Ureter (tissue), 1 donor: ENCODE measurements at regions not wholly inside any gene's neighbourhood (a gene's known extent, or its start where the extent isn't known, plus 50 kb on each side); places are given as distances from the start of the nearest gene placed in this dataset.
"Not testable (repeated sequence)": the region's sequence is repeated elsewhere in the genome, so short reads cannot be mapped to it uniquely, and the experiment has no call there.

Experiments
- DNase-seq: peaks from one replicate; pipeline ENCODE4 v3.0.0-alpha.2; 2020; ENCODE audit warnings: low spot score
- donor health status: DM: yes; HTN: yes; CAD: no.

DNA sequence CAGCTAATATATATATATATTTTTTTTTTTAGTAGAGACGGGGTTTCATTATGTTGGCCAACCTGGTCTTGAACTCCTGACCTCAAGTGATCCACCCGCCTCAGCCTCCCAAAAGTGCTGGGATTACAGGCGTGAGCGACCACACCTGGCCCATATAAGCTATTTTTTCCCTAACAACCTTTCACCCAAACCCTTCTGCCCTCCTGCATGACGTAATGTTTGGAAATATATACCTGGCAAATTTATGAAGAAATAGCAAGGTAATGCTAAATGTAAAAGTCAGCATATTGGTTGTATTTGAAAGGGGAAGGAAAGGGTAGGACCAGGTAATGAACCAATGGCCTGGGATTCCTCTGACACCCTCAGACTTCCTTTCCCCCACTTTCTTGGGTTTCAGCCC, 325.5 kb upstream of the ARID1B start:
- DNase-seq: no peak

DNA sequence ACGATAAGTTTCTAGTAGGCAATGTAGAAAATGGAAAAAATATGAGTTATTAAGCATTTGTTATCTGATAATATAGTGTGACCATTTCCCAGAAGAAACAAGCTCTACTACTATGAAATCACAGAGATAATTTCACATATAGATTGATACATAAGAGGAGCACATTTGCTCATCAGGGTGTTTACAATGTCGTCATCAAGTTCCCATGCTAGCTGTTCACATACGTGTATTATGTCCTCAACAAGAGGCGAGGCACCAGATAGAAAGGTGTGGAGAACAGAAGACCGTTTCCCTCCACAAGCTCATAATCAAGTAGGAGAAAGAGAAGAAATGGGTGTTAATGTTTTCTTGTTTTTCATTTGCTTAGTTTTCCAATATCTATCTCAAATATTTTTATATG, 326.1 kb upstream of the ARID1B start:
- no peak for DNase-seq

DNA sequence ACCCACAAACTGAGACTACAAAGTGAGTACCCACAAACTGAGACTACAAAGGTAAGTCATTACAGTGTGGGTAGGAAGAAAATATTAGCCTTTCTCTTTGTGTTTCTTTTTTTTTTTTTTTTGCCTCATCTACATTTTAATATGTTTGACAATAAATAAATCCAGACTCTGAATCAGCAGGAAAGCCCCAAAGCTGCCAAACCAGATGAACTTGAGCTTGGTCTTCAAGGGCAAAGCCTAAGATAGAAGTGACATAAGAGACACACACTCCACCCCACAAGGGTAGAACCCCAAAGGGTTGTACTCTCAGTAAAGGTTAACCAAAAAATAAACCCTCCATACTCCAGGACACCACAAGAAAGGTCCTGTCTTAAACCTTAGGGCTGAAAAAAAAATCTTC, 326.8 kb upstream of the ARID1B start:
- no peak for DNase-seq

DNA sequence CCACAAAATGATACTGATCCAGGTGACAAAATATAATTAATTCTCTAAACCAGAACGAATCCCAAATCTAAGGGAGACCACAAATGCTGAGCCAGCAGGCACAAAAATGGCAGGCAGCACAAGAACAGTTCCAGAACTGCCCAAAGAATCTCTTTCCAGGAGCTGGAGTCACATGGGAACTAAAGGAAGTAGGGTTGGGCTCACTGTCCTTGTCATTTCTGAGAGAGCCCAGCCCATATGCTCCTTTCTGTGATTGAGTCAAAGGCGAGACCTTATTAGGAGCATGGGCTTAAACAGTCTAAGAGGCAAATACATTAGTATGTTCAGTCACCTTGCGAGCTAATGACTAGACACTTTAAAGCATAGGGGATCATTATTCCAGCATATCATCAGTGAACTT, 327.6 kb upstream of the ARID1B start:
- no peak for DNase-seq

DNA sequence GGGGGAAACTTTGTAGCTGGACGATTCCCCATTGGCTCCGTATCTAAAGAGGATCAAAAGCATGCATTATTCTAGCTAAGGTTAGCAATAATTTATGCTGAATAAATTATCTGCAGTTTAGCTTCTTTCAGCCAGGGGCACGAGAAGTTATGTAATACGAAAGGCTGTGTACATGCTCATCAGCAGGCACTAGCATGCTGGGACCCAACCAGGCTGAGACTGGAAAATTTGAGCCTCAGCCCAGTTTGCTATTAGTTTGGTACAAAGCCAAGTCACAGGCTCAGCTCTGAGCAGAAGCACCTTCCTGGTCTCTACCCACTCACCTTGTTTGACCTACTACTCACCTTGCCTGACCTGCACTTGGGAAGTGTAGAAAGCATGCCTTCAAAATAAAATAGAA, 328.1 kb upstream of the ARID1B start:
- DNase-seq: peak; percentile 71

DNA sequence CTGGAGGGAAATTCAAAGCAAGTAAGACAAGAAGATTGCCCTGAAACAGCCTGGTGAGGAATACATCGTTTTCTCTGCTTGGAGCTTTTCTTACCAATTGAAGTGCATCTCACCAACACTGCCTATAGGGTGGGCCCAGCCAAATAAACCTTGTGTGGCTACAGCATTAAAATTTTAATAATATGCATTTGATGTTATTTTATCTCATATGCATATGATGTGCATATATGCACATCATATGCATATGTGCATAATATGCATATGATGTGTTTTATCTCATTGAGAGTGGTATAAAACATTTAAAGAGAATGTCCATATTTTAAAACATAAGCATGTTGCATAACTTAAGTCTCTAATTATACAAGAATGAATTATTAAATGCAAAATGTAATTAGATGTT, 328.6 kb upstream of the ARID1B start:
- DNase-seq: no peak

DNA sequence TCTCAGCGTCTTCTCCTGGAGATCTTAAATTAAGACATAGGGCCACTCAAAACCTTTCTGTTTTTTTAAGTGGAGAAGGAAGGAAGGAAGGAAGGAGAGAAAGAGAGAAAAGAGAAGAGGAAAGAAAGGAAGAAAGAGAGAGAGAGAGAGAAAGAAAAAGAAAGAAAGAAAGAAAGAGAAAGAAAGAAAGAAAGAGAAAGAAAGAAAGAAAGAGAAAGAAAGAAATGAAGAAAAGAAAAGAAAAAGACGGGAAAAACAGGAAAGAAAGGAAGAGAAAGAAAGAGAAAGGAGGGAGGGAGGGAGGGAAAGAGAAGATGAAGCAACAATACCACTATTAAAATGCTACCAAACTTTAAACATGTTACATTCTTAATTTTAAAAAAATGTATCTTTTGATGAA, 336.5 kb upstream of the ARID1B start:
- DNase-seq: no peak

DNA sequence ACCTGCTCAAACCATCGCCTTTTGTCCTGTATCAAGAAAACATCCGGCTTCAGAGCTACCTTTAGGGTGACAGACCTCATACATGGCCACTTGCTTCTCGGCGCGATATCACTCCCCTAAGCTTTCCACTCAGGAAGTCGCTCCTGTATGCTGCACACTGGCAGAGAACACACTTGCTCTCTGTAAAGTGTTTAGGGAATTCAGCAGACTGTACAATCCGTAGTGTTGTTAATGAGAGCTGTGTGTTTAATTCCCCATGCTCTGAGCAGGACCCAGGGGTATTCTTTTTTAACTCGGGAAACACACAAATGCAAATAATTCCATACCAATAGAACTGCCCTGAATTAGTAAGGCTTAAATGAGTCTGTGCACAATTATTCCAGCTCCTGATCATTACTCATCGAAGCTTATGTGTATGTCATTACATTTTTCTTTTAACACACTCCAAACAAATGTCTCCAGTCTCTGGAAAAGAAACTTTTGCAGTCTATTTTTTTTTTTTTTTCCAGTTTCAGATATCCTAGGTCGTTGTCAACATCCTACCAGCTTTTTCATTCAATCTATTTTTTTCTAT, 338.7 kb upstream of the ARID1B start:
- no peak for DNase-seq

DNA sequence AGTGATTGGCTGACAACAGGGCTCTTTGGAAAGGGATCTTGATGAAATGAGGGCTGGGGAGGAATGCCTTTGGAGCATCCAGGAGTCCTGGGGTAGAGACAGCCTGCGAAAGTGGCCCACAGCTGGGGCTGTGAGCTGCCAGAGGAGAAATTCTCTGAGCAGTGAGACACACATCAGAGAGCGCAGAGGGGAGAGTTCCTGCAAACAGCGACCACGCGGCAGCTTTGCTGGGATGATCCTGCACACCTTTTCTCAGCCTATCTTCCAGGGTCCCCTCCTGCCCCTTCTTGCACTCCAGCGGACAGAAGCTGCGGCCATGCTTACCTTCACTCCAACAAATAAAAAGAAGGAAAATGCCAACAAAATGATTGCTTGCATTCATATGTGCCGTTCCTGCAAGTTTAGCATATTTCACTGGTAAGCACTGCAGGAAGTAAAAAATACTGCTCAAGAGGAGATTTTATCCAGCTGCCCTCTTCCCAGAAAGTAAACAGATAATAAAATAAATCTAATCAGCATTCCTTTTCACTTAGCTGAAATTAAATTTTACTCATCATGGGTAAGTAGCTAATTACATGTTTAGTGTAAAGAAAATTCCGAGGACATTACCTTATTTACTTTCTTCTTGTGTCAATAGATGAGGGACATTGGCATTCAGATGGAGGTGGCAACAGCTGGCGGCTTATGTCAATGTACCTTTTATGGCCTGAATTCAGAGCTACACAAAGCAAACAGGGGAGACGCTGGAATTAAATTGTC, 339.9 kb upstream of the ARID1B start:
- no peak for DNase-seq

DNA sequence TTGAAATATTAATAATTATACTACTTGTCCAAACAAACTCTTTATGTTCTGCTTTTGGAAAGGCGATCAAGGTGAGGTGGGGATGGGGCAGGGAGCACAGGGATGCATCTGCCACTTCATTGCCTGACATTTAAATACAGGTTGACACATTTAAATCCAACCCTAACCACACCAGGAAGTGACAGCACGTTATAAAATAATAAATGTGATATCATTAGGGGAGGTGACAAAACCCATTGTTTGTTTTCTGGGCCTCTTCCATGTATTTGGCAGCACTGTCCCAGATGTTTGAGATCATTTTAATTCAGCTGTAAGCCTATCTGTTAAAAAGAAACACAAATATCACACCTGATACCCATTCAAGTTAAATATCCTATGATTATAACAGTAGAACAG, 342.4 kb upstream of the ARID1B start:
- DNase-seq: no peak

DNA sequence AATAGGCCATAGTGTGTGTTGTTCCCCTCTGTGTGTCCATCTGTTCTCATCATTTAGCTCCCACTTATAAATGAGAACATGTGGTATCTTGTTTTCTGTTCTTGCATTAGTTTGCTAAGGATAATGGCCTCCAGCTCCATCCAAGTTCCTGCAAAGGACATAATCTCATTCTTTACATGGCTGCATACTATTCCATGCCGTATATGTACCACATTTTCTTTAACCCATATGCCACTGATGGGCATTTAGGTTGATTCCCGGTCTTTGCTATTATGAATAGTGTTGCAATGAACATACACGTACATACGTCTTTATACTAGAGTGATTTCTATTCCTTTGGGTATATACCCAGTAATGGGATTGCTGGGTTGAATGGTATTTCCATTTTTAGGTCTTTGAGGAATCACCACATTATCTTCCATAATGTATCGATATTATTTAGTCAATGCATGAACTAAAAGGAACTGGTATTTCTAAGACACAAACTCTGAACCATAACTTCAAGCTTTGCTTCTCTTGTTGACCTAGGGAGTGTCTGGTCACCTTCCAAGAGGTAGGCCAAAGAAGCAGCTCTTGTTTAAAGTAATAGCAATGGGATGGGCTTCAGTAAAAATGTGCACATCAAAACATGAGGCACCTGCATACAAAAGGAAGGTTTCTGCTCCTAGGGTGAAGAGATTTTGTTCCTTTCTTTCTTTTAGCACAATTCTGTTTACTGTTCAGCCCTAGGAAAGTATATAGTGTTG, 343.0 kb upstream of the ARID1B start:
- DNase-seq: no peak

DNA sequence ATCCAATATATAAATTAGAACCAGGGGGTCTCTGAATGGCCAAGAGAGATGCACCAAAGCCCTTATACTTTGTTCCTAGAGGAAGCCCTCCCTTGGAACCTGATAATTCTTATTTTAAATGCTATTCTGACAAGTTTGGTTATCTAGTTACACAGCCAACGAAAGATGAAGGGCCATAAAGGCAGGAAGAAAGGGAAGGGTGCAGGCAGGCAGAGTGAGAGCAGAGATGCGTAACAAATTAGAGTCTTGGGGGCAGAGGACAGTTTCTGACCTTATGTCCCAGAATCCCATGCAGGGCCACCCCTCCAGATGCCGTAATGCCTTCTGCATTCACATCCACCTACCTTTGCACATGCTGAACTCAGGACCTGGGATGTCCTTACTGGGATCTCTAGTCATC, 344.6 kb upstream of the ARID1B start:
- DNase-seq: no peak

DNA sequence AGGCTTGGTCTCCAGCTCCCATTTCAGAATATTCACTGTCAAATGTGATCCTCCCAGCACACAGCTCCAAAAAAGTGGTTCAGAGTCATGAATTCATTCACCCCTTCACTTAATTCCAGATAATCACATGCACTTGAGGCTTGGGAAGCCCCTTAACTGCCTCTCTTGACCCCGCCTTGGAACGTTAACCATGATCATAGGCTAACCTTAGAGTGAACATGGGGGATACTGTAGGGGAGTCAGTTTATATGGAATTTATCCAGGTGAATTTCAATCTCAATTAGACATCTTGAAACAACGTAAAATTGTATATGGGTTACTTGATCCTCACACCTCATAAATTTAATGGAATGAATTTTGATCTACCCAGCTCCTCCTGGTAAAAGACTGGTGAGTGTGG, 346.8 kb upstream of the ARID1B start:
- DNase-seq: no peak

DNA sequence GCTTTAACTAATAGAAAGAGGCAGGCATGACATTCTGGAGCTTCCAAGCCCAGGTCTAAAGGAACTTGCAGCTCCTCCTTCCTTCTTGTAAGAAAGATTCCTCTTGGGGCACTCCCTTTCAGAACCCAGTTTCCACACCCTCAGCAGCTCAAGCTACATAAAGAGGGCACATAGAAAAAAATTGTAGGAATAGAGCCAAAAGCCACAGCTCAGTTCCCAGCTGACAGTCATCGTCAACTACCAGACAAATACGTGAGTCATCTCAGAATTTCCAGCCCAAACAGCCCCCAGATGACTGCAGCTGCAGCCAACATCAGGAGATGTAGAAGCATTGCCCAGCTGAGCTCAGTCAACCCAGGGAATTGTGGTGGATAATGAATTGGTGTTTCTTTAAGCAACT, 349.8 kb upstream of the ARID1B start:
- peak; percentile 49 for DNase-seq

DNA sequence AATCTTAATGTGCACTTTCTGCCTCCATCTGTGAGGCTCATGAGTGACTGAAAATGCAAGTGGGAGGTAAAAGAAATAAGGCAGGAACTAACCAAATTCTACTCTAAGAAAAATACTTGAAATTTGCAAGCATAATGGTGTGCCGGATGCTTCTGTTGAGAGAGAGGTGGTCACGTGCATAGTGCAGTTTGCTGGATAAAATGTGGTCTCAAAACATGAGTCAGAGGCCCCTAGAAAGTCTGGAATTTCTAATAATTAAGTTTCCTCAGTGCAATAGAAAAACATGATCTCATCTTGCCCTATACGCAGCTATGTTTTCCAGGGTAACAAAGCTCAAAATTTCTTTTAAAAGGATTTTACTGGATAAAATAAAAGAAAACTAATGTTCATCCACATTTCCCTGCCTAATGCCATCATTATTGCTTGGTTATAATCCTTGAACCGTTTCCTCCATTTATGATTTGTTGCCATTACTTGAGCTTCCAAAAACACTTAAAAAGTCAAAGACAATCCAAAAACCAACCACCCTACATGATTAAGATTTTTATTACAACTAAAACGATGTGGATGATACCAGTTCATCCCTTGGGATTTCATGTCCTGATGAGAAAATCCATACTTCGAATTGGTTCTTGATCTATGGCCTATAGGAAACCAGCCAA, 351.7 kb upstream of the ARID1B start:
- DNase-seq: no peak

DNA sequence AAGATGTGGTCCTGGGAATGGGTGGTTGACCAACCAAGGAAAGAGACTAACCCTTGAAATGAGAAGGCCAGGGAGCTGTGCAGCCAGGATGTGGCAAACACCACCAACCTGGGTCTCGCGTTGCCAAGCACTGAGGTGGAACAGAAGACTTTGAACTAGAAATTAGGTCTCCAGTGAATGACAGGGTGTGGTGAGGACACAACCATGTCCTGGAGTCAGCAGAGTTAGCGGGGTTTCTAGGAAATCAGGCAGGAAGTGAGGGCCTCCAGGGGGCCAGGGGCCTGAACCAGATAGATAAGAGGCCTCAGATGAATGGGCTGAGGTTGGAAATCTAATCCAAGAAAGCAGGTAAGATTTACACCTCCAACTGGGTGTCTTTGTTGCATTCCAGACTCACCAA, 353.3 kb upstream of the ARID1B start:
- DNase-seq: no peak

DNA sequence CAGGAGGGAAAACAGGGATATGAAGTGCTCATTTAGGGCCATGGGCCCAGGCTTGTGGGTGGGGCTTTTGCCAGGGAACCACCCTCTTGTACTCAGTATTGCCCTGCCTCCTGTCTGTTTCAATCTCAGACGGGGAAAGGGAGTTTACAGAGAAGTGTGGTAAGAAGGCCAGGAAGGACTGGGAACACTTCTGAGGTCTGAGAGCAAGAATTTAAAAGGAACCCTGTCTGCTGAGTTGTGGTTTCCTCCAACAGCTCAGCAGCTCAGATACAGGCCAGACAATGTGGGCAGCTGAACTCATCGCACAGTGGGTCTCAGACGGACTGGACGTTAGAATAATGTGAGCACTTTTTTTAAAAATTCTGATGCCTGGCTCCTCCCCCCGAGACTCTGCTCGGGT, 354.1 kb upstream of the ARID1B start:
- no peak for DNase-seq

DNA sequence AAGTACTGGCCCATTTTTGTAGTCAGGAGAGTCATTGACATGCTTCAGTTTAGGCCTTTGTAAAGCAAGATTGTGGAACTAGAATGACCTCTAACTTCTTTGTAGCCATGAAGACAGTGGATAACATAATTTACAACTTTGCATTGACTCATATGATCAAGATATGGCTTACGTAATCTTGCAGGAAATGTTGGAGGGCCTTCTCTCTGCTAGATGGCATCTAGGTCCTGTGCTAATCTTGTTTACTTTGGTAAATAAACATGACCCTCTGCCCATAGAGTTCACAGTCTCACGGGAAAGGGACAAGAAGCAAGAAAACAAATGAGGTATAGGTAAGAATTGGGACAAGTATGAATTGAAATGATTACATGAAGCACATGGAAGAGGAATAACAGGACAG, 355.2 kb upstream of the ARID1B start:
- DNase-seq: no peak

DNA sequence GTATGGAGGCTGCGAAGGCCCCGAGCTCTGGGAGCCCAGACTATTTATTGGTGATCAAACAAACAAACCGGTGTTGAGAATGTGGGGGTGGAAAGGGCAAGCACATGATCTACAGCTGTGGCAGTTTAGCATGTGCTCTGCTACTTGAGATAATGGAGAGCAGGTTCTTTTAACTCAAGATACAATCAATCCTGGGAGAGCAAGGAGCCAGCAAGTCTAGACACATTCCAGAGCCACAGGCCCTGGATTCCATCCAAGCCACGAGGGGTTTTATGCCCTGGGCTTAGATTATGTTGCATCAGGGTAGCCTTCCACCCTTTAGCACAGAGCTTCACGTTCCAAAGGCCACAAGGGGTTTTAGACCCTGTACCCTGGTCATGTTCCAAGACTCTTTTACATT, 355.9 kb upstream of the ARID1B start:
- DNase-seq: not testable (repeated sequence)

DNA sequence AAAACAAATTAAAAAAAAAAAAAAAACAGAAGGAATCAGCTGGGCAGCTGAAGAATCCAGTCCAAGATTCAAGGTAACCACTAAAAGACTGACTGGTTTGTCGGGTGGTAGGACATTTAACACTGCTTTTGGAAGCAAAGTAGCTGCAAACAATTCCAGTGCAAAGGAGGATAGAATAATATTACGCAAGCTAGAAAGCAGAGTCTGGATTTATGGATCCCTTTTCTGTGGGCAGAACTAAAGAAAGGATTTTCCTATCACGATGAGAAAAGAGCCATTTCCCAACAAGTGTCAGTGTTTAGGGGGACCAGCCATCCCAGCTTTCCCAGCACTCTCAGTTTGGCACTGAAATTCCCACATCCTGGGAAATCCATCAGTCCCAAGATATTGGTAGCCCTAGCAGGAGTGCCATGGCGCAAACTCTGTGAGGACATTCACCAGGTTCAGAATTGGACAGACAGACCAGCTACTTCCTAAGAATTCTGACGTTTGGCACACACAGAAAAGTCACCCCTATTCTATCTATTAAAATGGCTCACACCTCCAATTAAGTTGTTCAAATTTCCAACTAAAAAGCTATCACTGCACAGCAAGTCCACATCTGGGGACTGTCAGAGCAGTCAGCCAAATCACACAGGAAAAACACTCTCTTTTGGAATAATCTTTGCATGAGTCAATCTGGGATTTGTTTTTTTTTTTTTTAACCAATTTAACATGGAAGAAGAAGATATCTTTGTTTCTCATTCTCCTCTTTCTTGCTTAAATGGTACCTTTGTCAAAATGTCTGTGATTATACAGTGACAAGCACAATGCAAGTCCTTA, 356.8 kb upstream of the ARID1B start:
- DNase-seq: no peak

DNA sequence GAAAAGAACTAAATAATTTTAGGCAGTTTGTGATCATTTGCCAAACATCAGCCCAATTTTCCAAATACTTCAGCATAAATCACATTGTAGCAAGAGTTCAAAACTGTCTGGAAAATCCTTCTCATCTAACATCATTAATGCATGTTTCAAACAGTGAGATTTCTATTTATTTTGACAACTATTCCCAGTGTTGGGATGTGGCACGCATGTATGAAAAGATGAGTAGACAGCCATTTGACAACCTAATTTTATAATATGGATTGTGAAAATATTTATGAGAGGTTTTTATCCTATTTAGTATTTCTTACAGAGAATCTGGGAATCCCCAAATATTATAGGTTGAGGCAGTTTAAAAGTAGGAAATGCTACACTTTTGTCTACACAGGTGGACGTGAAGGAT, 357.6 kb upstream of the ARID1B start:
- DNase-seq: no peak

DNA sequence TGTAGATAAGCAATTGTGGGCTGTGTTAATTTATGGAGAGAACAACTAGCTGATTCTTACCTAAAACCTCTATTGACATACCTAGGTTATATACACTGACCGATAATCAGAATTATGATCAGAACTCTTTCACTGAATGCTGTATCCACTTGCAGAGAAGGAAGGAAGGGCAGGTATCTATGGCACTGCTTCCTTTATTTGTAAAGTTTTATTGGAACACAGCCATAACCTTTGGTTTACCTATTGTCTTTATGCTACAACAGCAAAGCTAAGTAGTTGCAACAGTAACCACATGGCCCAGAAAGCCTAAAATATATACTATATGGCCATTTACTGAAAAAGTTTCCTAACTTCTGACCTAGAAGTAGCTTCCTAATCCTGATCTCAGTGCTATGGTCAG, 358.9 kb upstream of the ARID1B start:
- DNase-seq: no peak
